Hypothalamus (tissue), 51 donors: ENCODE measurements at regions not wholly inside any gene's neighbourhood (a gene's known extent, or its start where the extent isn't known, plus 50 kb on each side); places are given as distances from the start of the nearest gene placed in this dataset.
A peak's percentile ranks its signal among the peaks of the same experiment; 100 is the strongest.

Experiments
- DNase-seq, 51 donors: peaks; one replicate each; lab custom pipeline; 2025; lab: John Stamatoyannopoulos, UW

- no peak for DNase-seq
Measured at GRCh38 chr17:77320044-77320440, 179.3 kb downstream of the SEC14L1 start.

- peak in 1 of 51 donors; percentile 29 for DNase-seq
Measured at GRCh38 chr17:77320485-77321256, 179.9 kb downstream of the SEC14L1 start.

GRCh38 chr17:77321649-77322513 is 181.1 kb downstream of the SEC14L1 start:
- DNase-seq: peak in 3 of 51 donors; percentile 27 to 37 (median 35)

- DNase-seq: peak in 14 of 51 donors; percentile 17 to 79 (median 44)
Measured at GRCh38 chr17:77322514-77323412, 182.0 kb downstream of the SEC14L1 start.

- no peak for DNase-seq
Measured at GRCh38 chr17:77323413-77324171, 182.8 kb downstream of the SEC14L1 start.

- no peak for DNase-seq
Measured at GRCh38 chr17:77324227-77324626, 183.5 kb downstream of the SEC14L1 start.

GRCh38 chr17:77325577-77326075 is 184.9 kb downstream of the SEC14L1 start:
- no peak for DNase-seq

- DNase-seq: no peak
Measured at GRCh38 chr17:77326076-77326591, 185.4 kb downstream of the SEC14L1 start.

- no peak for DNase-seq
Measured at GRCh38 chr17:77326636-77327035, 185.9 kb downstream of the SEC14L1 start.

GRCh38 chr17:77327181-77327565 is 186.4 kb downstream of the SEC14L1 start:
- no peak for DNase-seq

GRCh38 chr17:77327566-77328464 is 187.0 kb downstream of the SEC14L1 start:
- no peak for DNase-seq

- DNase-seq: no peak
Measured at GRCh38 chr17:77328823-77329740, 188.3 kb downstream of the SEC14L1 start.

GRCh38 chr17:77329741-77330531 is 189.2 kb downstream of the SEC14L1 start:
- DNase-seq: no peak

- DNase-seq: no peak
Measured at GRCh38 chr17:77330602-77331081, 189.9 kb downstream of the SEC14L1 start.

GRCh38 chr17:77331301-77331864 is 190.6 kb downstream of the SEC14L1 start:
- peak; percentile 6 to 94 (median 74) for DNase-seq
